ENCODE measurements at regions not wholly inside any gene's neighbourhood (a gene's known extent, or its start where the extent isn't known, plus 50 kb on each side); places are given as distances from the start of the nearest gene placed in this dataset.

GRCh38 chr1:29520571-29521437, 284.5 kb downstream of the PTPRU start:
- ChIA-PET RAD21 (ENCODE audit: unreplicated experiment) (no interaction called here), POLR2A (no interaction called here), SMC1A (ENCODE audit: uncharacterized antibody, unreplicated experiment) (no interaction called here), CTCF (no interaction called here)
- ATAC-seq (no peak), DNase-seq (ENCODE audit: low read depth, low spot score) (no peak), FAIRE-seq (no peak)
- H3K4me3 ChIP-seq: no peak overlapping the region
- in situ Hi-C loops (cut with MboI): no loop called here
- no peaks in the 10 kb centered on the region for H4K20me1 ChIP-seq (ENCODE audit: control insufficient read depth, insufficient read depth)
- no peaks in the 10 kb centered on the region for H3K36me3 ChIP-seq (ENCODE audit: control insufficient read depth in 2 of 2, insufficient read depth in 2 of 2, low read length in 1 of 2)
- H3K4me2 ChIP-seq (ENCODE audit: control insufficient read depth, insufficient read depth): no peak overlapping the region
- H3K79me2 ChIP-seq (ENCODE audit: control insufficient read depth, insufficient read depth, low read length): no peaks in the 10 kb centered on the region
- H2AFZ ChIP-seq (ENCODE audit: control insufficient read depth, low read depth, low read length): no peak overlapping the region
- intact Hi-C loops (cut with micrococcal nuclease; ENCODE audit: unreplicated experiment): no loop called here
- TF ChIP-seq BCL11A (IDR thresholded peaks at IDR 0.05; ENCODE audit: low read depth, low read length): no peak
- no peak for TF ChIP-seq CTCF (IDR thresholded peaks at IDR 0.05 in 2 of 3, conservative IDR thresholded peaks at IDR 0.05 in 1 of 3; ENCODE audit: control insufficient read depth in 2 of 3, extremely low read depth in 1 of 3, insufficient read depth in 1 of 3, low read depth in 3 of 3, low read length in 3 of 3)
- H3K4me1 ChIP-seq (ENCODE audit: control insufficient read depth, insufficient read depth, low read length): no peaks in the 10 kb centered on the region
- no TSS peak for BruUV-seq (replicated peaks)
- no peaks in the 10 kb centered on the region for H3K27me3 ChIP-seq (replicated peaks in 1 of 2; ENCODE audit: control insufficient read depth in 2 of 2, insufficient read depth in 2 of 2, low read length in 1 of 2)
- 35% methylated on average over 11 of the region's 11 CpGs for WGBS (ENCODE audit: insufficient coverage, insufficient replicate concordance, low lambda C conversion rate, missing lambda C conversion rate)
- H3K9ac ChIP-seq (ENCODE audit: control insufficient read depth, insufficient read depth, low read length): no peak overlapping the region
- no peak overlapping the region for H3K27ac ChIP-seq (ENCODE audit: control insufficient read depth, insufficient read depth)
- no peaks in the 10 kb centered on the region for H3K9me3 ChIP-seq (replicated peaks; ENCODE audit: control insufficient read depth, insufficient read depth, low read length)

DNA sequence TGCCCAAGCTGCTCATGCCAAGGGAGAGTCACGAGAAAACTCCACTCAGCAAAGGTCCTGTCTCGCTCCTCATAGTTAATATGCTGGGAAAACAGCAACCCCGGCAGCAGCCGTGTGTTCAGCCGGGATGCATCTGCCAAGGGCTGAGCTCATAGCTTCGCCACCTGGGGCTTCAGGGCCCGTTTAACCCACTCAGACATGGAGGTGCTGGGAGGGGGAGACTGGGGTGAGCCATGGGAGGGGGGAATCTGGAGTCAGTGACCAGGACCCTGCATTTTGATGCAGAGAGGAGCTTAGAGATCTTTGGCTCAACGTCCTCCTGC, 283.4 kb downstream of the PTPRU start:
- ATAC-seq (no peak), FAIRE-seq (no peak), DNase-seq (ENCODE audit: low read depth, low spot score) (no peak)
- Histone ChIP-seq H3K27me3 (replicated peaks in 1 of 2; ENCODE audit: control insufficient read depth in 2 of 2, insufficient read depth in 2 of 2, low read length in 1 of 2) (no peaks in the 10 kb centered on the region), H2AFZ (ENCODE audit: control insufficient read depth, low read depth, low read length) (no peak overlapping the region), H3K4me3 (no peak overlapping the region), H3K4me2 (ENCODE audit: control insufficient read depth, insufficient read depth) (no peak overlapping the region), H4K20me1 (ENCODE audit: control insufficient read depth, insufficient read depth) (no peaks in the 10 kb centered on the region), H3K9me3 (replicated peaks; ENCODE audit: control insufficient read depth, insufficient read depth, low read length) (no peaks in the 10 kb centered on the region), H3K36me3 (ENCODE audit: control insufficient read depth in 2 of 2, insufficient read depth in 2 of 2, low read length in 1 of 2) (no peaks in the 10 kb centered on the region), H3K4me1 (ENCODE audit: control insufficient read depth, insufficient read depth, low read length) (no peaks in the 10 kb centered on the region), H3K27ac (ENCODE audit: control insufficient read depth, insufficient read depth) (no peak overlapping the region), H3K9ac (ENCODE audit: control insufficient read depth, insufficient read depth, low read length) (no peak overlapping the region), H3K79me2 (ENCODE audit: control insufficient read depth, insufficient read depth, low read length) (no peaks in the 10 kb centered on the region)
- ChIA-PET RAD21 (ENCODE audit: unreplicated experiment) (no interaction called here), POLR2A (no interaction called here), SMC1A (ENCODE audit: uncharacterized antibody, unreplicated experiment) (no interaction called here), CTCF (no interaction called here)
- intact Hi-C loops (cut with micrococcal nuclease; ENCODE audit: unreplicated experiment) (no loop called here), in situ Hi-C loops (cut with MboI) (no loop called here)
- BruUV-seq (replicated peaks): no TSS peak
- 11% methylated on average over 8 of the region's 8 CpGs for WGBS (ENCODE audit: insufficient coverage, insufficient replicate concordance, low lambda C conversion rate, missing lambda C conversion rate)
- TF ChIP-seq BCL11A (IDR thresholded peaks at IDR 0.05; ENCODE audit: low read depth, low read length): no peak
- TF ChIP-seq SMAD5 (IDR thresholded peaks at IDR 0.05; ENCODE audit: low read depth): no peak
- no peak for TF ChIP-seq BRCA1 (IDR thresholded peaks at IDR 0.05; ENCODE audit: low read depth, low read length)
- no peak for TF ChIP-seq CHD1 (IDR thresholded peaks at IDR 0.05; ENCODE audit: low read depth, low read length)
- TF ChIP-seq TARDBP (IDR thresholded peaks at IDR 0.05; ENCODE audit: borderline replicate concordance): no peak
- no peak for TF ChIP-seq GATAD2B (conservative IDR thresholded peaks at IDR 0.05; ENCODE audit: low read depth)
- no peak for TF ChIP-seq HDAC2 (IDR thresholded peaks at IDR 0.05)
- TF ChIP-seq IKZF2 (IDR thresholded peaks at IDR 0.05): no peak
- TF ChIP-seq ESRRA (IDR thresholded peaks at IDR 0.05; ENCODE audit: low read length): no peak
- no peak for TF ChIP-seq ZNF24 (IDR thresholded peaks at IDR 0.05)
- no peak for TF ChIP-seq JUNB (IDR thresholded peaks at IDR 0.05)
- TF ChIP-seq NFYA (IDR thresholded peaks at IDR 0.05; ENCODE audit: borderline replicate concordance, low read depth, low read length): no peak
- no peak for TF ChIP-seq CBX3 (IDR thresholded peaks at IDR 0.05; ENCODE audit: borderline replicate concordance, low read depth)
- no peak for TF ChIP-seq RAD21 (IDR thresholded peaks at IDR 0.05; ENCODE audit: insufficient read depth, low read depth, low read length)
- no peak for TF ChIP-seq MYB (IDR thresholded peaks at IDR 0.05; ENCODE audit: borderline replicate concordance, low read depth, low read length)
